Pancreas (tissue), 10 donors: ENCODE measurements at regions not wholly inside any gene's neighbourhood (a gene's known extent, or its start where the extent isn't known, plus 50 kb on each side); places are given as distances from the start of the nearest gene placed in this dataset.

Experiments
- ATAC-seq, 4 donors: fragments of 200-7000 bp; cut with Tn5 transposase; one replicate each; pipeline versions ENCODE4 v1.8.0 to v1.9.1; 2020; ENCODE audit warnings: mild to moderate bottlenecking in 4 of 4, moderate library complexity in 4 of 4
- DNase-seq, 6 donors: peaks; one replicate each; pipeline ENCODE4 v3.0.0-alpha.2; 2020
- FAIRE-seq: peaks from 2 replicates; lab custom pipeline; 2012; peaks lifted over from hg19 to GRCh38; lab: Jason Lieb, UNC
- H3K27ac ChIP-seq, 4 donors: fragments of 200-600 bp; sonication (generic); 1 replicate in 3 of 4; 2 replicates in 1 of 4; pipeline versions ENCODE4 v1.5.0 to v1.8.0; 2020
- H3K27me3 ChIP-seq, 4 donors: fragments of 200-600 bp; one replicate each; pipeline ENCODE4 v1.8.0; 2021
- H3K36me3 ChIP-seq, 3 donors: fragments of 200-600 bp; sonication (generic) in 1 of 3; one replicate each; pipeline versions ENCODE4 v1.5.0 to v1.8.0; 2020 to 2021
- H3K4me1 ChIP-seq, 3 donors: fragments of 200-600 bp; one replicate each; pipeline ENCODE4 v1.8.0; 2021
- H3K4me3 ChIP-seq, 4 donors: fragments of 200-600 bp; sonication (generic) in 2 of 4; one replicate each; pipeline versions ENCODE4 v1.5.0 to v1.8.0; 2020 to 2021
- H3K9me3 ChIP-seq, 4 donors: fragments of 200-600 bp; one replicate each; pipeline ENCODE4 v1.8.0; 2021
- WGBS, 2 donors: extraction: QIAGEN DNeasy Blood & Tissue Kit; methylation state at CpG; one replicate each; pipeline ENCODE4 v1.1.7; 2013; 5-methylcytosine and 5-hydroxymethylcytosine counted together
- intact Hi-C, 3 donors: fragments of 100-400 bp; cut with DNase I; formaldehyde crosslinking; loops; one replicate each; pipeline versions ENCODE4 v1.11.1 to v1.14.2; 2022
- TF ChIP-seq, protein P1 (sequence below), 4 donors: fragments of 200-600 bp; sonication (generic) in 3 of 4; IDR thresholded peaks; one replicate each; pipeline versions ENCODE4 v1.5.0 to v1.8.0; 2021; ENCODE audit warnings: antibody characterized with exemption in 4 of 4
- donor health status: healthy with polysubstance abuse.
- donor health status: DM: no; HTN: no; CAD: no; lungs with moderate emphysema.
- donor health status: DM: no; HTN: no; CAD: no.
- donor health status: control.
- donor health status: control.
- donor health status: Bipolar disorder and iron deficiency.
- donor health status: DM: yes; HTN: yes; CAD: no.
- donor health status: DM: no; HTN: no; CAD: no.
- donor health status: DM: no; HTN: no; CAD: no.
- donor health status: DM: yes; HTN: yes; CAD: no.

DNA sequence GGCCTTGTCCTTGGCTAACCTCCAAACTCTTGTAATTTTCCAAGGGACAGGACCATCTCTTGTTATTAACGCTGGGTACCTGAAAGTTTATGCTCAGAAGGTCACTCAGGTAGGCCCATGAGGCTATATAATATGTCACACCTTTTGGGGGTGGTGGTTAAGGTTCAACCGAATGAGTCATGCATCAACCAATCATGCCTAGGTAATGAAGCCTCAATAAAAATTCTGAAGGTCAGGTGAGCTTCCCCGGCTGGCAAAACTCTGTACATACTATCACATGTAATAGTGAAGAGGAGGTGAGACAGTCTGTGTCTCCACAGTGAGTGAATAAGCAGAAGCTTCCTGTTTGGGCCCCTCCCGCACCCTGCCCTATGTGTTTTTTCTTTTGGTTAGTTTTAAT, 424.9 kb downstream of the PCDH17 start:
- DNase-seq (no peak), FAIRE-seq (no peak), ATAC-seq (no peak)
- WGBS, 2 donors, result 66 to 76% methylated on average over 4 of the region's 4 CpGs
- Histone ChIP-seq H3K27ac (no peak overlapping the region), H3K4me1 (no peaks in the 10 kb centered on the region), H3K4me3 (no peak overlapping the region), H3K9me3 (no peaks in the 10 kb centered on the region), H3K36me3 (no peaks in the 10 kb centered on the region), H3K27me3 (no peaks in the 10 kb centered on the region)
- TF ChIP-seq, protein P1, sequence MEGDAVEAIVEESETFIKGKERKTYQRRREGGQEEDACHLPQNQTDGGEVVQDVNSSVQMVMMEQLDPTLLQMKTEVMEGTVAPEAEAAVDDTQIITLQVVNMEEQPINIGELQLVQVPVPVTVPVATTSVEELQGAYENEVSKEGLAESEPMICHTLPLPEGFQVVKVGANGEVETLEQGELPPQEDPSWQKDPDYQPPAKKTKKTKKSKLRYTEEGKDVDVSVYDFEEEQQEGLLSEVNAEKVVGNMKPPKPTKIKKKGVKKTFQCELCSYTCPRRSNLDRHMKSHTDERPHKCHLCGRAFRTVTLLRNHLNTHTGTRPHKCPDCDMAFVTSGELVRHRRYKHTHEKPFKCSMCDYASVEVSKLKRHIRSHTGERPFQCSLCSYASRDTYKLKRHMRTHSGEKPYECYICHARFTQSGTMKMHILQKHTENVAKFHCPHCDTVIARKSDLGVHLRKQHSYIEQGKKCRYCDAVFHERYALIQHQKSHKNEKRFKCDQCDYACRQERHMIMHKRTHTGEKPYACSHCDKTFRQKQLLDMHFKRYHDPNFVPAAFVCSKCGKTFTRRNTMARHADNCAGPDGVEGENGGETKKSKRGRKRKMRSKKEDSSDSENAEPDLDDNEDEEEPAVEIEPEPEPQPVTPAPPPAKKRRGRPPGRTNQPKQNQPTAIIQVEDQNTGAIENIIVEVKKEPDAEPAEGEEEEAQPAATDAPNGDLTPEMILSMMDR (IDR thresholded peaks at IDR 0.05), result no peak
- intact Hi-C loops, result no loop called here

DNA sequence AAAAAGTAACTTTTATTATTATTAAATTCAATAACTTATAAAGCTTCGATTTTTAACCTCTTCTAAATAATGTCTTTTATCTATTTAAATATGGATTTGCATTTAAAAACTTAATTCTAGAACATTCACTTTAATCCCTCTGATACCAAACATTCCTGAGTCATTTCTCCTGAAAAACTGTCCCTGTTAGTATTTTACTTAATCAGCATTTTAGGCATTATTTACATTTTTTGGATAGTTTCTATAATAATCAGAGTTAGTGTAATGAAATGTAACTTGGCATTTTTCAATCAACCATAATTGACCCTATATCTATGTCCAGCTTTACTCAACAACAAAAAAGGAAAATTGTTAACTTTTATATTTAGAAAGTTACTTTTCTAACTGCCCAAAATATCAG, 428.1 kb downstream of the PCDH17 start:
- no peak overlapping the region for H3K27ac ChIP-seq
- no peak for ATAC-seq
- intact Hi-C loops, result no loop called here
- TF ChIP-seq, protein P1 (IDR thresholded peaks at IDR 0.05), result no peak
- no peak for DNase-seq
- H3K4me1 ChIP-seq, result no peaks in the 10 kb centered on the region
- no peaks in the 10 kb centered on the region for H3K9me3 ChIP-seq
- 38 to 51% methylated on average over 1 of the region's 1 CpG for WGBS, 2 donors
- H3K27me3 ChIP-seq, result no peaks in the 10 kb centered on the region
- FAIRE-seq, result no peak
- no peaks in the 10 kb centered on the region for H3K36me3 ChIP-seq
- no peak overlapping the region for H3K4me3 ChIP-seq

DNA sequence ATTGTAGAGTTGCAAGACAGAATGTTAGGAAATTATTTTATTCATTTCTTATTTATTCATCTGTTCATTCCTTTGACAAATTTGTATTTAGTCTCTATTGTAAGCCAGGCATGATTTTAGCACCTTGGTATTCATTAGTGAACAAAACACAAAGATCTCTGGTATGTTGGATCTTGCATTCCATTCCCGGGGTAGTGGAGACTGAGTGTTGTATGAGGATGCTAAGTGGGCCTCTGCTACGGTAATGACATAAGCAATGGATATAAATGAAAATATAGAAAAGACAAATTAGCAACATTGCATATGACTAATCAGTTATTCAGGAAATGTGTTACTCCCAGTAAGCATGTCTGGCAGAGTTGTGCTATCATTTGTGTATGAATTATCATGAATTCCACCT, 449.3 kb downstream of the PCDH17 start:
- no peak for DNase-seq
- ATAC-seq, result no peak
- Histone ChIP-seq H3K27me3 (no peaks in the 10 kb centered on the region), H3K4me3 (no peak overlapping the region), H3K36me3 (no peaks in the 10 kb centered on the region), H3K4me1 (no peaks in the 10 kb centered on the region), H3K9me3 (no peaks in the 10 kb centered on the region), H3K27ac (no peak overlapping the region)
- WGBS, 2 donors, result 50 to 53% methylated on average over 2 of the region's 2 CpGs
- no peak for FAIRE-seq
- intact Hi-C loops, result no loop called here
- TF ChIP-seq, protein P1 (IDR thresholded peaks at IDR 0.05), result no peak

DNA sequence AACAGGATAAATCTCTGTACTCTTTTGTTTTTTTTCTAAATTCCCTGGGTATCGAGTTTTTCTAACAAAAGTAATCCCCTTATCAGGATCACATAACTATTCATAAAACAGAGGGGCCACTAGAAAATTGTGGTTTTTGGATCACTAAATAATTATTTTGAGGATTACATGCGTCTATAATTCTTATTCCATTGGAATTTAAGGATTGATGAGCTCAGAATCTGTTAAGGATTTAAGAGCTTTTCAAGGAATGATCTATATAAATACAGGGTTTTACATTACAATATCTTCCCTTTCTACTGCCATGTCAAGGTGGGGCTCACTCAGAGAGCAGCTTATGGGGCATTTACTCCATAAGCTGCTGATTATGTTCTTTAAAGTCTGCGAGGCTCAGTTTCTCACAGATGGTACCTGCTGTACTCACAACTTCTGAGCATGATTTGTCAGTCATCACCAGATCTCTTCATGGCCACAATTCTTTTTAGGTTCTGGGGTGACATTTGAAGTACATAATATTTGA, 449.8 kb downstream of the PCDH17 start:
- 66 to 75% methylated on average over 3 of the region's 3 CpGs for WGBS, 2 donors
- ATAC-seq (no peak), FAIRE-seq (no peak)

DNA sequence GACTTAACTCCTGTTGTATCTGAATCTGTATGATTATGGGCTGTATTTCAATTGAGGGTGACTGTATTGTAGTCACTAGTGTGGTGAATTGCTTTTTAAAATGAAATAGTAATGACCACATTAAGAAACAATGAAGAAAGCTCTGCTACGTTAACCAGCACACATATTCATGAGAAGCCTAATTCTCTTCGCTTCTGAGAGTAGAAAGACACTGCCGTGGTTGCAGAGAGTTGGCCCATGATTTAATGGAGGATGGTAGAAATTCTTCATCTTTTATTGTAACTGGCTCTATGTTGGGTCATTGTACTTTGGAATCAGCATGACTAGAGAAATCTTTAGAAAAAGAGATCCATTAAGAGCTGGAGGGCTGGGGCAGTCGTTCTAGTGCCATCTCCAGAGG, 451.5 kb downstream of the PCDH17 start:
- ATAC-seq (no peak), FAIRE-seq (no peak), DNase-seq (no peak)
- TF ChIP-seq, protein P1 (IDR thresholded peaks at IDR 0.05), result no peak
- Histone ChIP-seq H3K9me3 (no peaks in the 10 kb centered on the region), H3K4me3 (no peak overlapping the region), H3K27ac (no peak overlapping the region), H3K36me3 (no peaks in the 10 kb centered on the region), H3K27me3 (no peaks in the 10 kb centered on the region), H3K4me1 (no peaks in the 10 kb centered on the region)
- intact Hi-C loops, result no loop called here
- 65 to 82% methylated on average over 4 of the region's 4 CpGs for WGBS, 2 donors

More for the DNA sequence above, 449.8 kb downstream of the PCDH17 start:
- no peak for DNase-seq
- no peak overlapping the region for H3K27ac ChIP-seq
- TF ChIP-seq, protein P1 (IDR thresholded peaks at IDR 0.05), result no peak
- H3K27me3 ChIP-seq, result no peaks in the 10 kb centered on the region
- H3K4me3 ChIP-seq, result no peak overlapping the region
- intact Hi-C loops, result no loop called here
- H3K9me3 ChIP-seq, result no peaks in the 10 kb centered on the region
- H3K4me1 ChIP-seq, result no peaks in the 10 kb centered on the region
- H3K36me3 ChIP-seq, result no peaks in the 10 kb centered on the region
